ENCODE measurements at regions not wholly inside any gene's neighbourhood (a gene's known extent, or its start where the extent isn't known, plus 50 kb on each side); places are given as distances from the start of the nearest gene placed in this dataset.
"Not testable (repeated sequence)": the region's sequence is repeated elsewhere in the genome, so short reads cannot be mapped to it uniquely, and the experiment has no call there.

GRCh38 chr6:137977206-137977605 lies 110.1 kb downstream of the TNFAIP3 start:
- intact Hi-C loops (cut with DNase I), result no loop called here
- Histone ChIP-seq H3K36me3 (ENCODE audit: control insufficient read depth in 2 of 3, insufficient read depth in 3 of 3, low read length in 3 of 3) (no peaks in the 10 kb centered on the region), H3K4me1 (ENCODE audit: control insufficient read depth in 2 of 3, insufficient read depth in 2 of 3, low read depth in 1 of 3, low read length in 3 of 3) (no peaks in the 10 kb centered on the region), H3K9ac (ENCODE audit: low read length in 3 of 3) (no peak overlapping the region), H3K27me3 (ENCODE audit: control insufficient read depth, insufficient read depth, low read length) (no peaks in the 10 kb centered on the region), H3K27ac (ENCODE audit: low read depth in 2 of 2, low read length in 2 of 2) (no peak overlapping the region), H3K9me3 (ENCODE audit: control insufficient read depth in 2 of 3, insufficient read depth in 1 of 3, low read length in 3 of 3) (no peaks in the 10 kb centered on the region), H3K4me3 (ENCODE audit: low read length in 3 of 3) (no peak overlapping the region)
- TF ChIP-seq CTCF (IDR thresholded peaks at IDR 0.05; ENCODE audit: borderline replicate concordance, extremely low read depth, insufficient read depth), result no peak
- no peak for DNase-seq
- FAIRE-seq, result no peak

GRCh38 chr6:137977814-137978213 lies 110.8 kb downstream of the TNFAIP3 start:
- no peaks in the 10 kb centered on the region for H3K4me1 ChIP-seq (ENCODE audit: control insufficient read depth in 2 of 3, insufficient read depth in 2 of 3, low read depth in 1 of 3, low read length in 3 of 3)
- H3K9me3 ChIP-seq (ENCODE audit: control insufficient read depth in 2 of 3, insufficient read depth in 1 of 3, low read length in 3 of 3), result no peaks in the 10 kb centered on the region
- intact Hi-C loops (cut with DNase I), result no loop called here
- no peaks in the 10 kb centered on the region for H3K36me3 ChIP-seq (ENCODE audit: control insufficient read depth in 2 of 3, insufficient read depth in 3 of 3, low read length in 3 of 3)
- no peak overlapping the region for H3K27ac ChIP-seq (ENCODE audit: low read depth in 2 of 2, low read length in 2 of 2)
- no peak overlapping the region for H3K9ac ChIP-seq (ENCODE audit: low read length in 3 of 3)
- H3K27me3 ChIP-seq (ENCODE audit: control insufficient read depth, insufficient read depth, low read length), result no peaks in the 10 kb centered on the region
- no peak for TF ChIP-seq CTCF (IDR thresholded peaks at IDR 0.05; ENCODE audit: borderline replicate concordance, extremely low read depth, insufficient read depth)
- FAIRE-seq, result no peak
- H3K4me3 ChIP-seq (ENCODE audit: low read length in 3 of 3), result no peak overlapping the region
- DNase-seq, result no peak

GRCh38 chr6:137978252-137978896 lies 111.3 kb downstream of the TNFAIP3 start:
- no peaks in the 10 kb centered on the region for H3K36me3 ChIP-seq (ENCODE audit: control insufficient read depth in 2 of 3, insufficient read depth in 3 of 3, low read length in 3 of 3)
- H3K9ac ChIP-seq (ENCODE audit: low read length in 3 of 3), result no peak overlapping the region
- intact Hi-C loops (cut with DNase I), result no loop called here
- no peak overlapping the region for H3K4me3 ChIP-seq (ENCODE audit: low read length in 3 of 3)
- FAIRE-seq, result no peak
- no peak for DNase-seq
- H3K9me3 ChIP-seq (ENCODE audit: control insufficient read depth in 2 of 3, insufficient read depth in 1 of 3, low read length in 3 of 3), result no peaks in the 10 kb centered on the region
- TF ChIP-seq CTCF (IDR thresholded peaks at IDR 0.05; ENCODE audit: borderline replicate concordance, extremely low read depth, insufficient read depth), result no peak
- H3K27ac ChIP-seq (ENCODE audit: low read depth in 2 of 2, low read length in 2 of 2), result no peak overlapping the region
- no peaks in the 10 kb centered on the region for H3K4me1 ChIP-seq (ENCODE audit: control insufficient read depth in 2 of 3, insufficient read depth in 2 of 3, low read depth in 1 of 3, low read length in 3 of 3)
- H3K27me3 ChIP-seq (ENCODE audit: control insufficient read depth, insufficient read depth, low read length), result no peaks in the 10 kb centered on the region

- FAIRE-seq; DNase-seq; H3K4me3 ChIP-seq (ENCODE audit: low read length in 3 of 3); H3K27ac ChIP-seq (ENCODE audit: low read depth in 2 of 2, low read length in 2 of 2); intact Hi-C loops (cut with DNase I); H3K9ac ChIP-seq (ENCODE audit: low read length in 3 of 3); H3K27me3 ChIP-seq (ENCODE audit: control insufficient read depth, insufficient read depth, low read length); H3K36me3 ChIP-seq (ENCODE audit: control insufficient read depth in 2 of 3, insufficient read depth in 3 of 3, low read length in 3 of 3); H3K9me3 ChIP-seq (ENCODE audit: control insufficient read depth in 2 of 3, insufficient read depth in 1 of 3, low read length in 3 of 3); H3K4me1 ChIP-seq (ENCODE audit: control insufficient read depth in 2 of 3, insufficient read depth in 2 of 3, low read depth in 1 of 3, low read length in 3 of 3): not testable (repeated sequence)
Observed at GRCh38 chr6:137979263-137979662, 112.2 kb downstream of the TNFAIP3 start.
